H1 (cell line): ENCODE measurements at regions not wholly inside any gene's neighbourhood (a gene's known extent, or its start where the extent isn't known, plus 50 kb on each side); places are given as distances from the start of the nearest gene placed in this dataset.

Experiments
- POLR2A ChIP-seq, 2 experiments: IDR thresholded peaks; 1 replicate in 1 of 2; 2 replicates in 1 of 2; pipeline ENCODE4 v1.6.1; 2011; ENCODE audit warnings: low read depth in 2 of 2, low read length in 2 of 2, mild to moderate bottlenecking in 2 of 2; ENCODE audit errors: control extremely low read depth in 1 of 2
- POLR2AphosphoS5 ChIP-seq: IDR thresholded peaks from 2 replicates; pipeline ENCODE4 v1.6.1; 2011; ENCODE audit warnings: low read depth, low read length

DNA sequence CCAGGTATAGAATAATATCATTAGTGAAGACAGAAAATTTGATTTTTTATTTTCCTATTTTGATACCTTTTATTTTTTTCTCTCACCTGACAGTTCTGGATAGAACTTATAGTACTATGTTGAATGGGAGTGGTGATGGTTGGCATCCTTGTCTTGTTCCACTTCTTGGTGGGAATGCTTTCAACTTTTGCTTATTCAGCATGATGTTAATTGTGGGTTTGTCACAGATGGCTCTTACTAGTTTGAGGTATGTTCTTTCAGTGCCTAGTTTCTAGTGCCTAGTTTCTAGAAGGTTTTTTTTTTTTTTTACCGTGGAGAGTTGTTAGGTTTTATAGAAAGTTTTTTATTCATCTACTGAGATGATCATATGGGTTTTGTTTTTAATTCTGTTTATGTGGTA lies 516.3 kb upstream of the NOVA1 start:
- TF ChIP-seq POLR2A (IDR thresholded peaks at IDR 0.05; ENCODE audit: control extremely low read depth in 1 of 2, low read depth in 2 of 2, low read length in 2 of 2) (no peak), POLR2AphosphoS5 (no peak)
